SK-N-SH (cell line): ENCODE measurements at regions not wholly inside any gene's neighbourhood (a gene's known extent, or its start where the extent isn't known, plus 50 kb on each side); places are given as distances from the start of the nearest gene placed in this dataset.

ENCODE experiments used
- CTCF ChIA-PET: fragments of 300-600, 350-600 bp; formaldehyde crosslinking; extraction: SDS; loops from one replicate; lab custom pipeline; 2021; lab: Yijun Ruan, JAX
- POLR2A ChIA-PET: fragments of 350-600 bp; sonication (Branson Sonifier 250); formaldehyde crosslinking; extraction: SDS; loops from one replicate; lab custom pipeline; 2020; ENCODE audit warnings: antibody characterized with exemption, inconsistent platforms; lab: Yijun Ruan, JAX
- DNase-seq: peaks from one replicate; pipeline ENCODE4 v3.0.0; 2012
- H2AFZ ChIP-seq: fragments of 200-600 bp; sonication (generic); 2 replicates; pipeline ENCODE4 v1.8.1; 2016; ENCODE audit warnings: antibody characterized with exemption, mild to moderate bottlenecking, low read depth
- H3F3A ChIP-seq: fragments of 200-600 bp; sonication (generic); replicated peaks from 2 replicates; pipeline ENCODE3; 2016; ENCODE audit warnings: antibody characterized with exemption, mild to moderate bottlenecking; ENCODE audit not compliant: insufficient read depth
- H3K27ac ChIP-seq, 2 experiments: fragments of 200-500 bp in 1 of 2; fragments of 200-600 bp in 1 of 2; sonication (Bioruptor generic) in 1 of 2; sonication (generic), shearing (Covaris generic) in 1 of 2; 2 replicates each; pipeline versions ENCODE4 v1.5.1 to v1.6.1; 2014 to 2016; ENCODE audit warnings: low read depth in 2 of 2, inconsistent platforms in 1 of 2, low read length in 1 of 2, mild to moderate bottlenecking in 1 of 2, mixed read lengths in 1 of 2
- H3K27me3 ChIP-seq: fragments of 200-600 bp; sonication (generic), shearing (Covaris generic); 2 replicates; pipeline ENCODE4 v1.6.1; 2016; ENCODE audit warnings: mixed run types; ENCODE audit not compliant: insufficient read depth
- H3K36me3 ChIP-seq, 2 experiments: fragments of 200-500 bp in 1 of 2; fragments of 200-600 bp in 1 of 2; sonication (Bioruptor generic) in 1 of 2; sonication (generic) in 1 of 2; replicated peaks in 1 of 2; 2 replicates each; pipeline versions ENCODE3 to v1.5.1; 2014 to 2016; ENCODE audit warnings: low read length in 1 of 2, mild to moderate bottlenecking in 1 of 2; ENCODE audit not compliant: insufficient read depth in 2 of 2, control insufficient read depth in 1 of 2
- H3K4me1 ChIP-seq, 2 experiments: fragments of 200-500 bp in 1 of 2; fragments of 200-600 bp in 1 of 2; sonication (Bioruptor generic) in 1 of 2; sonication (generic), shearing (Covaris generic) in 1 of 2; 2 replicates each; pipeline versions ENCODE4 v1.5.1 to v1.6.1; 2014 to 2016; ENCODE audit warnings: low read depth in 1 of 2, low read length in 1 of 2, mixed run types in 1 of 2; ENCODE audit not compliant: insufficient read depth in 2 of 2, control insufficient read depth in 1 of 2
- H3K4me2 ChIP-seq: fragments of 200-600 bp; sonication (generic), shearing (Covaris generic); 2 replicates; pipeline ENCODE4 v1.6.1; 2017; ENCODE audit warnings: mixed run types
- H3K4me3 ChIP-seq, 2 experiments: fragments of 200-500 bp in 1 of 2; fragments of 200-600 bp in 1 of 2; sonication (Bioruptor generic) in 1 of 2; sonication (generic), shearing (Covaris generic) in 1 of 2; 2 replicates each; pipeline versions ENCODE4 v1.5.1 to v1.8.1; 2014 to 2016; ENCODE audit warnings: low read depth in 2 of 2, inconsistent platforms in 1 of 2, low read length in 1 of 2, mild to moderate bottlenecking in 1 of 2, mixed read lengths in 1 of 2, moderate library complexity in 1 of 2
- H3K79me2 ChIP-seq: fragments of 200-600 bp; sonication (generic); 2 replicates; pipeline ENCODE4 v1.8.1; 2017; ENCODE audit warnings: mild to moderate bottlenecking; ENCODE audit not compliant: insufficient read depth
- H3K9ac ChIP-seq: fragments of 200-600 bp; sonication (generic); 2 replicates; pipeline ENCODE4 v1.6.1; 2017; ENCODE audit warnings: mixed run types
- H3K9me2 ChIP-seq: fragments of 200-600 bp; sonication (generic); 2 replicates; pipeline ENCODE4 v1.6.1; 2017; ENCODE audit warnings: mixed run types
- H3K9me3 ChIP-seq: fragments of 200-600 bp; sonication (generic); 2 replicates; pipeline ENCODE4 v1.6.1; 2017; ENCODE audit warnings: mixed run types, mild to moderate bottlenecking, moderate library complexity
- H4K20me1 ChIP-seq: fragments of 200-600 bp; sonication (generic); 2 replicates; pipeline ENCODE4 v1.6.1; 2017; ENCODE audit warnings: mild to moderate bottlenecking, mixed run types; ENCODE audit not compliant: insufficient read depth
- EP300 ChIP-seq, 2 experiments: IDR thresholded peaks; 2 replicates each; pipeline versions ENCODE4 v1.4.0 to v1.6.1; 2012; ENCODE audit warnings: borderline replicate concordance in 1 of 2, low read depth in 1 of 2, low read length in 1 of 2
- EZH2phosphoT487 ChIP-seq: fragments of 200-600 bp; sonication (generic); IDR thresholded peaks from 2 replicates; pipeline ENCODE4 v1.6.1; 2017; ENCODE audit warnings: low read depth, mixed run types, mild to moderate bottlenecking, antibody characterized with exemption, moderate library complexity, borderline replicate concordance
- FOSL2 ChIP-seq: IDR thresholded peaks from 2 replicates; pipeline ENCODE4 v1.4.0; 2012; ENCODE audit warnings: low read depth, mild to moderate bottlenecking, moderate library complexity, borderline replicate concordance
- FOXJ3 ChIP-seq: sonication (generic); formaldehyde crosslinking; IDR thresholded peaks from 2 replicates; pipeline ENCODE4 v1.5.1; 2020; ENCODE audit warnings: mild to moderate bottlenecking, missing genetic modification reagents
- GATA2 ChIP-seq: sonication (generic); formaldehyde crosslinking; IDR thresholded peaks from 2 replicates; pipeline ENCODE4 v1.5.0; 2020; ENCODE audit warnings: mild to moderate bottlenecking, missing genetic modification reagents
- JUND ChIP-seq: IDR thresholded peaks from 2 replicates; pipeline ENCODE4 v1.4.0; 2012
- MEF2A ChIP-seq: IDR thresholded peaks from 2 replicates; pipeline ENCODE4 v1.4.0; 2012; ENCODE audit warnings: low read depth, borderline replicate concordance
- NFIC ChIP-seq: IDR thresholded peaks from 2 replicates; pipeline ENCODE4 v1.4.0; 2012; ENCODE audit warnings: borderline replicate concordance
- POLR2AphosphoS5 ChIP-seq: IDR thresholded peaks from 2 replicates; pipeline ENCODE4 v1.6.1; 2012; ENCODE audit warnings: low read depth, low read length
- RAD21 ChIP-seq: IDR thresholded peaks from 2 replicates; pipeline ENCODE4 v1.6.1; 2012; ENCODE audit warnings: mild to moderate bottlenecking, low read length
- RCOR1 ChIP-seq: fragments of 150-350 bp; IDR thresholded peaks from 2 replicates; pipeline ENCODE4 v1.6.1; 2017; ENCODE audit warnings: antibody characterized with exemption, low read length
- RFX5 ChIP-seq: IDR thresholded peaks from 2 replicates; pipeline ENCODE4 v1.6.1; 2012; ENCODE audit warnings: mild to moderate bottlenecking, improper control_type of control experiment, low read length
- WGBS: methylation state at CpG from one replicate; pipeline ENCODE4 v1.1.6; 2017; ENCODE audit warnings: low lambda C conversion rate; 5-methylcytosine and 5-hydroxymethylcytosine counted together
- TF ChIP-seq, protein P1 (sequence below): IDR thresholded peaks from 2 replicates; pipeline ENCODE4 v1.4.0; 2012; ENCODE audit warnings: low read depth, borderline replicate concordance
- TF ChIP-seq, protein P2 (sequence below): fragments of 150-350 bp; IDR thresholded peaks from 2 replicates; pipeline ENCODE4 v1.6.1; 2017; ENCODE audit warnings: antibody characterized with exemption, low read length, low read depth, borderline replicate concordance
- TF ChIP-seq, protein P3 (sequence below): IDR thresholded peaks from 2 replicates; pipeline ENCODE4 v1.6.1; 2012; ENCODE audit warnings: mild to moderate bottlenecking, low read depth, low read length, moderate library complexity
- TF ChIP-seq, protein P4 (sequence below): IDR thresholded peaks from 2 replicates; pipeline ENCODE4; 2012

DNA sequence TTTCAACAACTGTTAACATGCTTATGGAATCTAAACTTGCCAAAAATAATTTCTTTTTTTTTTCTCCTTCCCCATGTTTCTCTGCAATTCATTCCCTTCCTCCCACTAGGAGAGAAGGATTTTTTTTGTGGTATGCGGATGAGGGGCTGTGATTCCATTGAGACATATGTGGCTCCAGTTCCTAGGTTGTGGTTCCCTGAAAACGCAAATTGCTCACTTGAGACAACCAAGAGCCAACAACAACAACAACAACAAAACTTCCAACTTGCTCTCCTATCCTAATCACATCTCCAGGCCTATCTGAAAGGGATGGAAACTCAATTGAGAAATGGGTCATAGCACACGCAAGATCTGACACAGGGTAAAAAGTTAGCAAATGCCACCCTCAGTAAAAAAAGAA, 406.5 kb upstream of the TGFBR2 start:
- Histone ChIP-seq H2AFZ (peak overlapping the region; percentile 46; the same call in 1 of the 2 replicates), H3K4me1 (peaks cover 2 to 10% of the 10 kb centered on the region in 2 experiments; a peak in 3 of 4 replicates)
- CTCF ChIA-PET, result interaction anchor here (0.9 to 5.4 kb wide), 14 partner anchors 15 to 1724 kb away, joined by 3 to 193 read pairs (median 8); no protein-coding TSS in a partner anchor

More for the DNA sequence above, 406.5 kb upstream of the TGFBR2 start:
- DNase-seq, result no peak
- H3K4me2 ChIP-seq, result no peak overlapping the region
- 95% methylated on average over 3 of the region's 3 CpGs for WGBS
- POLR2A ChIA-PET, result no interaction called here
- no peaks in the 10 kb centered on the region for H3F3A ChIP-seq
- H3K27me3 ChIP-seq, result no peaks in the 10 kb centered on the region
- no peaks in the 10 kb centered on the region for H3K79me2 ChIP-seq
- no peak overlapping the region for H3K27ac ChIP-seq
- H3K36me3 ChIP-seq, result no peaks in the 10 kb centered on the region
- no peak overlapping the region for H3K4me3 ChIP-seq
- H3K9me2 ChIP-seq, result no peaks in the 10 kb centered on the region
- no peak overlapping the region for H3K9ac ChIP-seq
- H4K20me1 ChIP-seq, result no peaks in the 10 kb centered on the region
- no peak for TF ChIP-seq RCOR1
- TF ChIP-seq, protein P1, sequence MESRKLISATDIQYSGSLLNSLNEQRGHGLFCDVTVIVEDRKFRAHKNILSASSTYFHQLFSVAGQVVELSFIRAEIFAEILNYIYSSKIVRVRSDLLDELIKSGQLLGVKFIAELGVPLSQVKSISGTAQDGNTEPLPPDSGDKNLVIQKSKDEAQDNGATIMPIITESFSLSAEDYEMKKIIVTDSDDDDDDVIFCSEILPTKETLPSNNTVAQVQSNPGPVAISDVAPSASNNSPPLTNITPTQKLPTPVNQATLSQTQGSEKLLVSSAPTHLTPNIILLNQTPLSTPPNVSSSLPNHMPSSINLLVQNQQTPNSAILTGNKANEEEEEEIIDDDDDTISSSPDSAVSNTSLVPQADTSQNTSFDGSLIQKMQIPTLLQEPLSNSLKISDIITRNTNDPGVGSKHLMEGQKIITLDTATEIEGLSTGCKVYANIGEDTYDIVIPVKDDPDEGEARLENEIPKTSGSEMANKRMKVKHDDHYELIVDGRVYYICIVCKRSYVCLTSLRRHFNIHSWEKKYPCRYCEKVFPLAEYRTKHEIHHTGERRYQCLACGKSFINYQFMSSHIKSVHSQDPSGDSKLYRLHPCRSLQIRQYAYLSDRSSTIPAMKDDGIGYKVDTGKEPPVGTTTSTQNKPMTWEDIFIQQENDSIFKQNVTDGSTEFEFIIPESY, result no peak
- TF ChIP-seq NFIC, result no peak
- no peak for TF ChIP-seq JUND
- no peak for TF ChIP-seq MEF2A
- TF ChIP-seq, protein P2, sequence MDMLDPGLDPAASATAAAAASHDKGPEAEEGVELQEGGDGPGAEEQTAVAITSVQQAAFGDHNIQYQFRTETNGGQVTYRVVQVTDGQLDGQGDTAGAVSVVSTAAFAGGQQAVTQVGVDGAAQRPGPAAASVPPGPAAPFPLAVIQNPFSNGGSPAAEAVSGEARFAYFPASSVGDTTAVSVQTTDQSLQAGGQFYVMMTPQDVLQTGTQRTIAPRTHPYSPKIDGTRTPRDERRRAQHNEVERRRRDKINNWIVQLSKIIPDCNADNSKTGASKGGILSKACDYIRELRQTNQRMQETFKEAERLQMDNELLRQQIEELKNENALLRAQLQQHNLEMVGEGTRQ, result no peak
- TF ChIP-seq, protein P3, sequence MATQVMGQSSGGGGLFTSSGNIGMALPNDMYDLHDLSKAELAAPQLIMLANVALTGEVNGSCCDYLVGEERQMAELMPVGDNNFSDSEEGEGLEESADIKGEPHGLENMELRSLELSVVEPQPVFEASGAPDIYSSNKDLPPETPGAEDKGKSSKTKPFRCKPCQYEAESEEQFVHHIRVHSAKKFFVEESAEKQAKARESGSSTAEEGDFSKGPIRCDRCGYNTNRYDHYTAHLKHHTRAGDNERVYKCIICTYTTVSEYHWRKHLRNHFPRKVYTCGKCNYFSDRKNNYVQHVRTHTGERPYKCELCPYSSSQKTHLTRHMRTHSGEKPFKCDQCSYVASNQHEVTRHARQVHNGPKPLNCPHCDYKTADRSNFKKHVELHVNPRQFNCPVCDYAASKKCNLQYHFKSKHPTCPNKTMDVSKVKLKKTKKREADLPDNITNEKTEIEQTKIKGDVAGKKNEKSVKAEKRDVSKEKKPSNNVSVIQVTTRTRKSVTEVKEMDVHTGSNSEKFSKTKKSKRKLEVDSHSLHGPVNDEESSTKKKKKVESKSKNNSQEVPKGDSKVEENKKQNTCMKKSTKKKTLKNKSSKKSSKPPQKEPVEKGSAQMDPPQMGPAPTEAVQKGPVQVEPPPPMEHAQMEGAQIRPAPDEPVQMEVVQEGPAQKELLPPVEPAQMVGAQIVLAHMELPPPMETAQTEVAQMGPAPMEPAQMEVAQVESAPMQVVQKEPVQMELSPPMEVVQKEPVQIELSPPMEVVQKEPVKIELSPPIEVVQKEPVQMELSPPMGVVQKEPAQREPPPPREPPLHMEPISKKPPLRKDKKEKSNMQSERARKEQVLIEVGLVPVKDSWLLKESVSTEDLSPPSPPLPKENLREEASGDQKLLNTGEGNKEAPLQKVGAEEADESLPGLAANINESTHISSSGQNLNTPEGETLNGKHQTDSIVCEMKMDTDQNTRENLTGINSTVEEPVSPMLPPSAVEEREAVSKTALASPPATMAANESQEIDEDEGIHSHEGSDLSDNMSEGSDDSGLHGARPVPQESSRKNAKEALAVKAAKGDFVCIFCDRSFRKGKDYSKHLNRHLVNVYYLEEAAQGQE, result no peak
- no peak for TF ChIP-seq FOXJ3 (CRISPR knock-in tag)
- no peak for TF ChIP-seq EZH2phosphoT487
- TF ChIP-seq EP300 (IDR thresholded peaks at IDR 0.05; ENCODE audit: borderline replicate concordance in 1 of 2, low read depth in 1 of 2, low read length in 1 of 2), result no peak
- no peak for TF ChIP-seq GATA2 (CRISPR knock-in tag)
- TF ChIP-seq RAD21, result no peak
- TF ChIP-seq, protein P4, sequence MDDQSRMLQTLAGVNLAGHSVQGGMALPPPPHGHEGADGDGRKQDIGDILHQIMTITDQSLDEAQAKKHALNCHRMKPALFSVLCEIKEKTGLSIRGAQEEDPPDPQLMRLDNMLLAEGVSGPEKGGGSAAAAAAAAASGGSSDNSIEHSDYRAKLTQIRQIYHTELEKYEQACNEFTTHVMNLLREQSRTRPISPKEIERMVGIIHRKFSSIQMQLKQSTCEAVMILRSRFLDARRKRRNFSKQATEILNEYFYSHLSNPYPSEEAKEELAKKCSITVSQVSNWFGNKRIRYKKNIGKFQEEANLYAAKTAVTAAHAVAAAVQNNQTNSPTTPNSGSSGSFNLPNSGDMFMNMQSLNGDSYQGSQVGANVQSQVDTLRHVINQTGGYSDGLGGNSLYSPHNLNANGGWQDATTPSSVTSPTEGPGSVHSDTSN, result no peak
- no peak for TF ChIP-seq POLR2AphosphoS5
- TF ChIP-seq FOSL2, result no peak
- no peak for TF ChIP-seq RFX5
- no peaks in the 10 kb centered on the region for H3K9me3 ChIP-seq
